ENCODE measurements at regions not wholly inside any gene's neighbourhood (a gene's known extent, or its start where the extent isn't known, plus 50 kb on each side); places are given as distances from the start of the nearest gene placed in this dataset.
"Not testable (repeated sequence)": the region's sequence is repeated elsewhere in the genome, so short reads cannot be mapped to it uniquely, and the experiment has no call there.

DNA sequence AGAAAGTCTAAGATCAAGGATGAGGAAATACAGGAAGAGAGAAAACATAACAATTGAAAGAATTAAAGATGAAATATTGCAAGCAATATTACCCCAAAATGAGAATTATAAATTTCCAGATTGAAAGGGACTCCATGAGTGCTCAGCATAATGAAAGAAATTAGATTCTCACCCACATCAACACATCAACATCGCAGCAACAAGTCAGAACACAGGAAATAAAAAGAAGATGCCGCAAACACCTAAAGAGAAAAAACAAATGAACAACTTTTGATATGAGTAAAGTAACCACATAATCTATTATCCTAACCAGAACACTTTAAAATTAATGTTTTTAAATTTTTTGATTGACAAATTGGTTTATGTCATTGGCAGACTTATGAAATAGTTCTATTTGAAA lies 318.3 kb upstream of the PTGER4 start:
- no peak overlapping the region for H3K4me3 ChIP-seq (ENCODE audit: low read length)

DNA sequence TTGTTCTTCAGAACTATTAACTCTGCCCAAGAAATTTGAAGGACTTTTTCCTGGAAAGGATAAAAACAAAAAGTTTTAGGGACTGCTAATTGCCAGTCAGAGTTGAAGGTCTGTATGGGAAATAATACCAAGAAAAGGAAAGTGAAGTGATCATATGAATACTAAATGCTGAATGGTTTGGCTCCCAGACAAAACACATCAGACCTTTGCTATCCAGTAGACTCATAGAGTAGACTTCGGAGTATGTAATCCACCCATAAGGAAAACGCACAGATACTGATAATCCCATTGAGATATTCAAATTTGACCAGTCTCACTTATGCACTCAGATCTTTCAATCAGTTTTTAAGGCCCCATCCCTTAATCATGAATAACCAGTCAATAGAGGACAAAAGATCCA lies 319.0 kb upstream of the PTGER4 start:
- no peaks in the 10 kb centered on the region for H3K4me1 ChIP-seq (ENCODE audit: control insufficient read depth, low read depth, low read length)
- H3K27me3 ChIP-seq (ENCODE audit: control insufficient read depth, insufficient read depth, low read length), result no peaks in the 10 kb centered on the region
- H3K9me3 ChIP-seq (ENCODE audit: control insufficient read depth, low read depth, low read length), result no peaks in the 10 kb centered on the region
- no peak overlapping the region for H3K27ac ChIP-seq (ENCODE audit: low read length)
- H3K9ac ChIP-seq (ENCODE audit: low read length), result no peak overlapping the region
- H3K4me3 ChIP-seq (ENCODE audit: low read length), result no peak overlapping the region
- no peaks in the 10 kb centered on the region for H3K36me3 ChIP-seq (ENCODE audit: control insufficient read depth, low read depth, low read length)

More for the DNA sequence above, 318.3 kb upstream of the PTGER4 start:
- Histone ChIP-seq H3K4me1 (ENCODE audit: control insufficient read depth, low read depth, low read length) (no peaks in the 10 kb centered on the region), H3K27ac (ENCODE audit: low read length) (no peak overlapping the region), H3K9me3 (ENCODE audit: control insufficient read depth, low read depth, low read length) (no peaks in the 10 kb centered on the region), H3K36me3 (ENCODE audit: control insufficient read depth, low read depth, low read length) (no peaks in the 10 kb centered on the region), H3K9ac (ENCODE audit: low read length) (no peak overlapping the region), H3K27me3 (ENCODE audit: control insufficient read depth, insufficient read depth, low read length) (no peaks in the 10 kb centered on the region)

DNA sequence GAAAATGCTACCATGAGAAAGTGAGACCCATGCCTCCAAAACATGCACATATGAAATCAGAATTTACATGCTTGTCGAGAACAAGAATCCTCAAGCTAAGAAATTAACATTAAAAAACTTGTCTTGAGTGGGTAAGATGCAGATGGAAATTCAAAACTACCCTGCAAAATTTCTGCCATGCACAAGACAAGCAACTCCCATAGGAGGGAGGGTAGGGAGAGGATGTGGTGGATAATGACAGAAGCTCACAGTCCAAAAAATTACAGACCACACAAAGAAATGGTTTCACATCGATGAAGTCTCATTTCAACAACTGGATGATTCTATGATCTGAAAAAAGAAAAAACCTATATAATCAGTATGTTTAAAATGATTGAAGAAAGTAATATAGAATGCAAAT lies 319.9 kb upstream of the PTGER4 start:
- no peaks in the 10 kb centered on the region for H3K36me3 ChIP-seq (ENCODE audit: control insufficient read depth, low read depth, low read length)
- H3K9me3 ChIP-seq (ENCODE audit: control insufficient read depth, low read depth, low read length), result no peaks in the 10 kb centered on the region
- no peak overlapping the region for H3K4me3 ChIP-seq (ENCODE audit: low read length)
- no peak overlapping the region for H3K9ac ChIP-seq (ENCODE audit: low read length)
- H3K27me3 ChIP-seq (ENCODE audit: control insufficient read depth, insufficient read depth, low read length), result no peaks in the 10 kb centered on the region
- no peaks in the 10 kb centered on the region for H3K4me1 ChIP-seq (ENCODE audit: control insufficient read depth, low read depth, low read length)
- no peak overlapping the region for H3K27ac ChIP-seq (ENCODE audit: low read length)

DNA sequence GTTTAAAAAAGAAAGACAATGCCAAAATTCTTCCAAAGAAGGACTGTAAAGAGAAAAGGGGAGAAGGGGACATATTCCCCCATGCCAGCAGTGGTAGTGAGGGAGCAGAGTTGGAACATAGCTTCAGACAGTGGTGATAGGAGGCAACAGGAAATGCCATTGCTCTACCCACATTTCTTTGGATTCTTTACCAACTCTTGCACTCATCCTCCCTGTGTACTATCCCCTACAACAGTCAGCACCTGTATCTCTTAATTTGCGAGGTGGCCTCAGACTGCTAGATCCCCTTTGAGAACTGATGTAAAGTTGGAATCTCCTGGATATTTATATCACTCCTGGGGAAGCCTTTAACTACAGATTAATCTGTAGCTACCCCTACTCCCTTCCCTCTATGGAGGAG lies 320.6 kb upstream of the PTGER4 start:
- no peak overlapping the region for H3K4me3 ChIP-seq (ENCODE audit: low read length)
- no peak overlapping the region for H3K9ac ChIP-seq (ENCODE audit: low read length)
- H3K9me3 ChIP-seq (ENCODE audit: control insufficient read depth, low read depth, low read length), result no peaks in the 10 kb centered on the region
- no peaks in the 10 kb centered on the region for H3K27me3 ChIP-seq (ENCODE audit: control insufficient read depth, insufficient read depth, low read length)
- no peaks in the 10 kb centered on the region for H3K4me1 ChIP-seq (ENCODE audit: control insufficient read depth, low read depth, low read length)
- no peak overlapping the region for H3K27ac ChIP-seq (ENCODE audit: low read length)
- no peaks in the 10 kb centered on the region for H3K36me3 ChIP-seq (ENCODE audit: control insufficient read depth, low read depth, low read length)

DNA sequence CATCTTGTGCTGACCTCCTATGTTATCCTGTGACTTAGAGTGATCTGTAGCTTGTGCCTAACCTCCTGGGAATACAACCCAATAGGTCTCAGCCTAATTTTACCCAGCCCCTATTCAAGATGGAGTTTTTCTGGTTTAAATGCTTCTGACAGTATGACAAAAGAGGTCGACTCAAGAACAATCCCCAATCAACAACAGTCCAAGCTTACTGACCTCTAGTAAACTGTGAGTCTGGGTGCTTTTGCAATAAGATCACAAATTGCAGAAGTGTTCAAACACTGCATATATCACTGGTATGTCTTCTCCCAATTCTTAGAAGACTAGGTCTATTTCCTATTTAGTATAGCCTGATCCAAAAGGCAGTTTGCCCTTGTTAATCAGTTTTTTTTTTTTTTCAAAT lies 323.5 kb upstream of the PTGER4 start:
- H3K4me1 ChIP-seq (ENCODE audit: control insufficient read depth, low read depth, low read length), result no peaks in the 10 kb centered on the region
- H3K36me3 ChIP-seq (ENCODE audit: control insufficient read depth, low read depth, low read length), result no peaks in the 10 kb centered on the region
- no peak overlapping the region for H3K4me3 ChIP-seq (ENCODE audit: low read length)
- no peaks in the 10 kb centered on the region for H3K9me3 ChIP-seq (ENCODE audit: control insufficient read depth, low read depth, low read length)
- H3K27ac ChIP-seq (ENCODE audit: low read length), result no peak overlapping the region
- H3K9ac ChIP-seq (ENCODE audit: low read length), result no peak overlapping the region
- H3K27me3 ChIP-seq (ENCODE audit: control insufficient read depth, insufficient read depth, low read length), result no peaks in the 10 kb centered on the region

DNA sequence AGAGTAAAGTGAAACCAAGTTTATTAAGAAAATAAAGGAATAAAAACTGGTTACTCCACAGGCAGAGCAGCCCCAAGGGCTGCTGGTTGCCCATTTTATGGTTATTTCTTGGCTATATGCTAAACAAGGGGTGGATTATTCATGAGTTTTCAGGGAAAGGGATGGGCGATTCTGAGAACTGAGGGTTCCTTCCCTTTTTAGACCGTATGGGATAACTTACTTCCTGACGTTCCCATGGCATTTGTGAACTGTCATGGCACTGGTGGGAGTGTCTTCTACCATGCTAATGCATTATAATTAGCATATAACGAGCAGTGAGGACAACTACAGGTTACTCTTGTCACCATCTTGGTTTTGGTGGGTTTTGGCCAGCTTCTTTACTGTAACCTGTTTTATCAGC lies 323.9 kb upstream of the PTGER4 start:
- no peaks in the 10 kb centered on the region for H3K4me1 ChIP-seq (ENCODE audit: control insufficient read depth, low read depth, low read length)
- H3K27ac ChIP-seq (ENCODE audit: low read length), result no peak overlapping the region
- no peak overlapping the region for H3K9ac ChIP-seq (ENCODE audit: low read length)
- no peaks in the 10 kb centered on the region for H3K36me3 ChIP-seq (ENCODE audit: control insufficient read depth, low read depth, low read length)
- no peaks in the 10 kb centered on the region for H3K27me3 ChIP-seq (ENCODE audit: control insufficient read depth, insufficient read depth, low read length)
- no peaks in the 10 kb centered on the region for H3K9me3 ChIP-seq (ENCODE audit: control insufficient read depth, low read depth, low read length)
- no peak overlapping the region for H3K4me3 ChIP-seq (ENCODE audit: low read length)

DNA sequence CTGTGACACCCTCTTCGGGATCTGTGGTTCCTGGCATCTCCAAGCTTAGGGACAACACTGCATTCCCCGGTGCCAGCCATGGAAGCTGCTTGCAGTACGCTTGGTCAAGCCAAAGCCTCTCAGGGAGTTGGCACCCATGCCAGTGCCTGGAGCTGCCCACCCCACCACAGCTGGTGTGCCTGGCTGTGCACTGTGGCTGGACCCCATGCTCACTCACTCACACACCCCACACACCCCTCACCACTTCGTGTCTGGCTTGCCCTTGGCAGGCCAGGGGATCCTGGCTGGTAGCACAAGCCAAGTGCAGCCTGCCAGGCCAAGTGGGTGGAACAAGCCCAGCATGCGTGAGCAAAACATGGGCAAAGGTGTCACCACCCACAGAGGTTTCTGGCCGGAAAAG lies 324.5 kb upstream of the PTGER4 start:
- no peaks in the 10 kb centered on the region for H3K9me3 ChIP-seq (ENCODE audit: control insufficient read depth, low read depth, low read length)

DNA sequence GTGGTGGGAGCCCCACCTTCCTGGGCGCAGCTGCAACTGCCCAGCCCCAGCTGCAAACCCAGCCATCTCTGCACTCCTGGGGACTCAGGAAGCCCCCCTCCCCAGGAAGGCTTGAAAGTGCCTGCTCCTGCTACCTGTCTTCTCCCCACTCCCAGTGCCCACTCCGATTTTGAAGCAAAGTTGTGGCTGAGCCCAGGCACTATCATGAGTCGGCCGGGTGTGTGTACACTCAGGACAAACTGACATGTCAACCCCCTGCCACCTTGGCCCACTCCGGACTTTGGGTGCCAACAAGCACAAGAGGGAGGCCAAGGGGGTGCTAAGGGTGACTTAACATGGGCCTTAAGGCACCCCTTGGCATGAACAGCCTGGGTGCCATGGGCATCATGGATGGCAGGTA lies 325.5 kb upstream of the PTGER4 start:
- Histone ChIP-seq H3K9me3 (ENCODE audit: control insufficient read depth, low read depth, low read length) (no peaks in the 10 kb centered on the region), H3K27ac (ENCODE audit: low read length) (no peak overlapping the region), H3K4me3 (ENCODE audit: low read length) (no peak overlapping the region), H3K9ac (ENCODE audit: low read length) (no peak overlapping the region), H3K36me3 (ENCODE audit: control insufficient read depth, low read depth, low read length) (no peaks in the 10 kb centered on the region), H3K27me3 (ENCODE audit: control insufficient read depth, insufficient read depth, low read length) (no peaks in the 10 kb centered on the region), H3K4me1 (ENCODE audit: control insufficient read depth, low read depth, low read length) (no peaks in the 10 kb centered on the region)

More for the DNA sequence above, 324.5 kb upstream of the PTGER4 start:
- H3K27ac ChIP-seq (ENCODE audit: low read length), result no peak overlapping the region
- H3K4me3 ChIP-seq (ENCODE audit: low read length), result no peak overlapping the region
- H3K27me3 ChIP-seq (ENCODE audit: control insufficient read depth, insufficient read depth, low read length), result no peaks in the 10 kb centered on the region
- H3K9ac ChIP-seq (ENCODE audit: low read length), result no peak overlapping the region
- H3K4me1 ChIP-seq (ENCODE audit: control insufficient read depth, low read depth, low read length), result no peaks in the 10 kb centered on the region
- H3K36me3 ChIP-seq (ENCODE audit: control insufficient read depth, low read depth, low read length), result no peaks in the 10 kb centered on the region

DNA sequence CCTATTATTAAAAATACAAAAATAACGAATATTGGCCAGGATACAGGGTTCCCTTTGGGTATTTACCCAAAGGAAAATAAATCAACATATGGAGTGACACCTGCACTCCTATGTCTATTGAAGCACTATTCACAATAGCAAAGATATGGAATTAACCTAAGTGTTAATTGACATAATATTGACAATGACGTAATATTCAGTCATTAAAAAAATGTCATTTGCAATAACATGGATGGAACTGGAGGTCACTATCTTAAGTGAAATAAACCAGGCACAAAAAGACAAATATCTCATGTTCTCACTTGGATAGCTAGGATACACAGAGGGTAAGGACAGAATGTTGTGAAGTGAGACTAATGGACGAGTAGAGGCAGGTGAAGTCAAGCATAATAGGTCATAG lies 326.3 kb upstream of the PTGER4 start:
- no peak overlapping the region for H3K4me3 ChIP-seq (ENCODE audit: low read length)
- no peaks in the 10 kb centered on the region for H3K27me3 ChIP-seq (ENCODE audit: control insufficient read depth, insufficient read depth, low read length)
- H3K36me3 ChIP-seq (ENCODE audit: control insufficient read depth, low read depth, low read length), result no peaks in the 10 kb centered on the region
- H3K9me3 ChIP-seq (ENCODE audit: control insufficient read depth, low read depth, low read length), result no peaks in the 10 kb centered on the region
- no peak overlapping the region for H3K27ac ChIP-seq (ENCODE audit: low read length)
- H3K4me1 ChIP-seq (ENCODE audit: control insufficient read depth, low read depth, low read length), result no peaks in the 10 kb centered on the region
- no peak overlapping the region for H3K9ac ChIP-seq (ENCODE audit: low read length)

DNA sequence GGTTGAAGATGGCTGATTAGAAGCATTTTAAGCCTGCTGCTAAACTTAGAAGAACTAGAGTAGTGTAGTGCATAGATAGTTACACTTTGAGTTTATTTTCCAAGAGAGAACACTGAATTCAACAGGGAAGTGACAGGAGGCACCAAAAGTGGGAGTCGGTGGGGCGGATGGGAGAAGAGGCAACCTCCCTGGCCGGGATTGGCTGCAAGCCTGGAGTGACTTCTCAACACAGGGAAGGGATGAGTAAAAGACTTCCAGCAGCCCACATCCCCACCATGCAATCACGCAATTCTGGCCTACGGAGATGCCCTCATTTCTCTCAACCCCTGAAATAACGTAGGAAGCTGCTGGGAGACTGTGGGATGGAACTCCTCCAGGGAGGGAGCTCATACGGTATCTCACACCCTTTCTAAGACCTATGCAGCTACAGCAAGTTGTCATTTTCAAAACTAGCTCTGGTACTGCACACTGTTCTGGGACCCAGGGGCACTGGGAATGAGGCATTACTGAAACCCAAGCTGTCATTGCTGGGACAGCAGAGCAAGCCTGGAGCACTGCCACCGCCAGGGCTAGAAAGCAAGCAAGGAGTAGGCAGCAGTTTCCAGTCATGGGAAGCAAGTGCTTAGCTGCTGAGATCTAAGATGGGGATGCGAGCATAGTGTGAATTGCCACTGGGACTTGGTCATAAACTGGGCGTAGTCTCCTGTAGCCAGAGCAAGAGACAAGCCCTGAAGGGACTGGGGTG lies 331.6 kb upstream of the PTGER4 start:
- H3K27ac ChIP-seq (ENCODE audit: low read length), result no peak overlapping the region
- no peaks in the 10 kb centered on the region for H3K36me3 ChIP-seq (ENCODE audit: control insufficient read depth, low read depth, low read length)
- H3K4me3 ChIP-seq (ENCODE audit: low read length), result no peak overlapping the region
- H3K4me1 ChIP-seq (ENCODE audit: control insufficient read depth, low read depth, low read length), result no peaks in the 10 kb centered on the region
- H3K9me3 ChIP-seq (ENCODE audit: control insufficient read depth, low read depth, low read length), result no peaks in the 10 kb centered on the region
- H3K9ac ChIP-seq (ENCODE audit: low read length), result no peak overlapping the region
- no peaks in the 10 kb centered on the region for H3K27me3 ChIP-seq (ENCODE audit: control insufficient read depth, insufficient read depth, low read length)

DNA sequence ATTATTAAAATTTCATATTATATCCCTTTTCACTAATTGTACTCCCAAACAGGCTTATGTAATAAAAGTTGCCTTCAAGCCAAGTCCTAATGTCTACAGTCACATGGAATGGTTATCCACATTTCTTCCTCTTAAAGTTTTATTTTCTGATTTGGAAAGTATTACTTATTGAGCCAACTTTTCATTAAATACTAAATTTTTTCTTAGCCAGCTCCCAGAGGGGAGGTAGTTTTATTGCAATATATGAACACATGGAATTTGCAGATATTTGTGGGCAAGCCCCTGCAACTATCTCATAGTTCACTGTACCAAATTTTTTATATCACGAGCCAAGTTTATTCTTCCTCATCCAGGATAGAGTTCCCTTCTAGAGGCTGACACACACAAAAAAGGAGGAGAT lies 332.8 kb upstream of the PTGER4 start:
- Histone ChIP-seq H3K36me3 (ENCODE audit: control insufficient read depth, low read depth, low read length) (no peaks in the 10 kb centered on the region), H3K4me1 (ENCODE audit: control insufficient read depth, low read depth, low read length) (no peaks in the 10 kb centered on the region), H3K9me3 (ENCODE audit: control insufficient read depth, low read depth, low read length) (no peaks in the 10 kb centered on the region)

DNA sequence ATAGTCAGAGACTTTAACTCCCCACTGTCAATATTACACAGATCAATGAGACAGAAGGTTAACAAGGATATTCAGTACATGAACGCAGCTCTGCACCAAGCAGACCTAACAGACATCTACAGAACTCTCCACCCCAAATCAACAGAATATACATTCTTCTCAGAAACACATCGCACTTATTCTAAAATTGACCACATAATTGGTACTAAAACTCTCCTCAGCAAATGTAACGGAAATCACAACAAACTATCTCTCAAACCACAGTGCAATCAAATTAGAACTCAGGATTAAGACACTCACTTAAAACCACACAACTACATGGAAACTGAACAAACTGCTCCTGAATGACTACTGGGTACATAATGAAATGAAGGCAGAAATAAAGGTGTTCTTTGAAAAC lies 341.3 kb upstream of the PTGER4 start:
- not testable (repeated sequence) for H3K4me1 ChIP-seq (ENCODE audit: control insufficient read depth, low read depth, low read length); H3K4me3 ChIP-seq (ENCODE audit: low read length); H3K36me3 ChIP-seq (ENCODE audit: control insufficient read depth, low read depth, low read length); H3K27me3 ChIP-seq (ENCODE audit: control insufficient read depth, insufficient read depth, low read length); H3K27ac ChIP-seq (ENCODE audit: low read length); H3K9ac ChIP-seq (ENCODE audit: low read length); H3K9me3 ChIP-seq (ENCODE audit: control insufficient read depth, low read depth, low read length)

More for the DNA sequence above, 332.8 kb upstream of the PTGER4 start:
- Histone ChIP-seq H3K27ac (ENCODE audit: low read length) (no peak overlapping the region), H3K27me3 (ENCODE audit: control insufficient read depth, insufficient read depth, low read length) (no peaks in the 10 kb centered on the region), H3K4me3 (ENCODE audit: low read length) (no peak overlapping the region), H3K9ac (ENCODE audit: low read length) (no peak overlapping the region)

Measured in iPS-18a (cell line).